A673 (cell line): ENCODE measurements at regions not wholly inside any gene's neighbourhood (a gene's known extent, or its start where the extent isn't known, plus 50 kb on each side); places are given as distances from the start of the nearest gene placed in this dataset.
"Not testable (repeated sequence)": the region's sequence is repeated elsewhere in the genome, so short reads cannot be mapped to it uniquely, and the experiment has no call there.

Experiments
- BruUV-seq: library from RNA; stranded (reverse); fragments of 400-500 nt; replicated peaks from 2 replicates; lab custom pipeline; 2021; lab: Mats Ljungman, UMichigan
- CTCF ChIA-PET: fragments of 300-600 bp; sonication (Branson Sonifier 250); formaldehyde crosslinking; loops from one replicate; lab custom pipeline; 2022; ENCODE audit warnings: antibody characterized with exemption; lab: Charles Lee
- POLR2A ChIA-PET: fragments of 300-600 bp; sonication (Branson Sonifier 250); formaldehyde crosslinking; loops from one replicate; lab custom pipeline; 2022; ENCODE audit warnings: antibody characterized with exemption; ENCODE audit not compliant: low non-redundant PET; lab: Charles Lee
- DNase-seq: peaks from one replicate; pipeline ENCODE4 v3.0.0-alpha.2; 2015; ENCODE audit warnings: low spot score
- H3K27ac ChIP-seq: fragments of 200-600 bp; sonication (generic); 2 replicates; pipeline ENCODE4 v1.5.1; 2016; ENCODE audit warnings: mixed run types, low read depth, mild to moderate bottlenecking, mixed read lengths, antibody characterized with exemption, low read length; ENCODE audit not compliant: poor library complexity, severe bottlenecking
- H3K27me3 ChIP-seq: fragments of 200-600 bp; sonication (generic); replicated peaks from 2 replicates; pipeline ENCODE4 v1.6.1; 2017; ENCODE audit warnings: mixed run types, low read depth, mild to moderate bottlenecking, mixed read lengths, antibody characterized with exemption, low read length; ENCODE audit not compliant: insufficient read depth, poor library complexity
- H3K36me3 ChIP-seq: fragments of 200-600 bp; sonication (generic); 2 replicates; pipeline ENCODE4 v1.6.1; 2016; ENCODE audit warnings: mixed run types, mild to moderate bottlenecking, mixed read lengths, antibody characterized with exemption, low read length; ENCODE audit not compliant: insufficient read depth, poor library complexity, severe bottlenecking
- H3K4me1 ChIP-seq: fragments of 200-600 bp; sonication (generic); 2 replicates; pipeline ENCODE4 v1.6.1; 2017; ENCODE audit warnings: mixed run types, mild to moderate bottlenecking, mixed read lengths, antibody characterized with exemption, low read length; ENCODE audit not compliant: insufficient read depth, poor library complexity, severe bottlenecking
- H3K4me3 ChIP-seq: fragments of 200-600 bp; sonication (generic); 2 replicates; pipeline ENCODE4 v1.5.1; 2016; ENCODE audit warnings: low read depth, mixed run types, mild to moderate bottlenecking, mixed read lengths, low read length; ENCODE audit not compliant: poor library complexity, severe bottlenecking
- H3K9me3 ChIP-seq: fragments of 200-600 bp; sonication (generic); 2 replicates; pipeline ENCODE4 v1.6.1; 2016; ENCODE audit warnings: mixed run types, low read depth, mild to moderate bottlenecking, mixed read lengths, antibody characterized with exemption, low read length; ENCODE audit not compliant: poor library complexity, severe bottlenecking
- CTCF ChIP-seq: fragments of 300-800, 200-600 bp; sonication (generic); conservative IDR thresholded peaks from 2 replicates; pipeline ENCODE4 v1.5.1; 2017; ENCODE audit warnings: low read depth, mild to moderate bottlenecking, antibody characterized with exemption, low read length, moderate library complexity, mixed read lengths
- EZH2 ChIP-seq: fragments of 200-600 bp; sonication (generic); IDR thresholded peaks from 2 replicates; pipeline ENCODE4 v1.6.1; 2017; ENCODE audit warnings: borderline replicate concordance, low read depth, mild to moderate bottlenecking, mixed read lengths, antibody characterized with exemption, low read length; ENCODE audit not compliant: poor library complexity, severe bottlenecking
- intact Hi-C: fragments of 100-400 bp; cut with micrococcal nuclease; formaldehyde crosslinking; loops from one replicate; pipeline ENCODE4 v1.10.0; 2022; ENCODE audit not compliant: unreplicated experiment

- intact Hi-C loops: no loop called here
- ChIA-PET POLR2A (no interaction called here), CTCF (no interaction called here)
- Histone ChIP-seq H3K27ac (no peak overlapping the region), H3K27me3 (no peaks in the 10 kb centered on the region), H3K9me3 (no peaks in the 10 kb centered on the region), H3K4me1 (no peaks in the 10 kb centered on the region), H3K36me3 (no peaks in the 10 kb centered on the region), H3K4me3 (no peak overlapping the region)
- no peak for TF ChIP-seq CTCF
- TF ChIP-seq EZH2: no peak
- BruUV-seq: no TSS peak
- no peak for DNase-seq
Measured at GRCh38 chr7:109699661-109700060, 1130.0 kb downstream of the DNAJB9 start.

DNA sequence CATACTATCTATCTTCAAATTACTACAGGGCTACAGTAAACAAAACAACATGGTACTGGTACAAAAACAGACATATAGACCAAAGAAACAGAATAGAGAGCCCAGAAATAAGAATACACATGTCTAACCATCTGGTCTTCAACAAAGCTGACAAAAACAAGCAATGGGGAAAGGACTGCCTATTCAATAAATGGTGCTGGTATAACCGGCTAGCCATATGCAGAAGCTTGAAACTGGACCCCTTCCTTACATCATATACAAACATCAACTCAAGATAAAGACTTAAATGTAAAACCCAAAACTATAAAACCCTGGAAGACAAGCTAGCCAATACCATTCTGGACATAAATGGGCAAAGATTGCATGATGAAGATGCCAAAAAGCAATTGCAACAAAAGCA, 1143.7 kb downstream of the DNAJB9 start:
- TF ChIP-seq EZH2 (no peak), CTCF (no peak)
- POLR2A ChIA-PET: no interaction called here
- no peaks in the 10 kb centered on the region for H3K9me3 ChIP-seq
- H3K4me1 ChIP-seq: no peaks in the 10 kb centered on the region
- H3K27me3 ChIP-seq: no peaks in the 10 kb centered on the region
- no peak overlapping the region for H3K4me3 ChIP-seq
- intact Hi-C loops: no loop called here
- no peaks in the 10 kb centered on the region for H3K36me3 ChIP-seq
- no peak for DNase-seq
- BruUV-seq: no TSS peak
- CTCF ChIA-PET: no interaction called here
- no peak overlapping the region for H3K27ac ChIP-seq

DNA sequence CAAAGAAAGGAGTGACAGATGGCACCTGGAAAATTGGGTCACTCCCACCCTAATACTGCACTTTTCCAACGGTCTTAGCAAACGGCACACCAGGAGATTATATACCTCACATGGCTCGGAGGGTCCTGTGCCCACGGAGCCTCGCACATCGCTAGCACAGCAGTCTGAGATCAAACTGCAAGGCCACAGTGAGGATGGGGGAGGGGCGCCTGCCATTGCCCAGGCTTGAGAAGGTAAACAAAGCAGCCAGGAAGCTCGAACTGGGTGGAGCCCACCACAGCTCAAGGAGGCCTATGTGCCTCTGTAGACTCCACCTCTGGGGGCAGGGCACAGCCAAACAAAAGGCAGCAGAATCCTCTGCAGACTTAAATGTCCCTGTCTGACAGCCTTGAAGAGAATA, 1149.7 kb downstream of the DNAJB9 start:
- CTCF ChIA-PET, H3K27me3 ChIP-seq, BruUV-seq, POLR2A ChIA-PET, H3K27ac ChIP-seq, H3K9me3 ChIP-seq, H3K4me3 ChIP-seq, H3K36me3 ChIP-seq, H3K4me1 ChIP-seq, intact Hi-C loops, DNase-seq: not testable (repeated sequence)

DNA sequence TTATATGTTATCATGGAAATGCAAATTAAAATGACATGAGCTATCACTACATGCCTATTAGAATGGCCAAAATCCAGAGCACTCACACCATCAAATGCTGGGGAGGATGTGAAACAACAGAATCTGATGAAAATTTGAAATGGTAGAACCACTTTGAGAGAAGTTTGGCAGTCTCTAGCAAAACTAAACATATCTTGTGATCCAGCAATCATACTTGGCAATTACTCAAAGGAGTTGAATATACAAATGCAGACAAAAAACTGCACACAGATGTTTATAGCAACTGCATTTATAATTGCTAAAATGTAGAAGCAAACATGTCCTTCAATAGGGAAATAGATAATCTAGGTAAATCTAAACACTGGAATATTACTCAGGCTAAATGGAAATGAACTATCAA, 1164.9 kb downstream of the DNAJB9 start:
- Histone ChIP-seq H3K9me3 (no peaks in the 10 kb centered on the region), H3K4me3 (no peak overlapping the region), H3K27me3 (no peaks in the 10 kb centered on the region), H3K27ac (no peak overlapping the region), H3K36me3 (no peaks in the 10 kb centered on the region), H3K4me1 (no peaks in the 10 kb centered on the region)
- DNase-seq: no peak
- TF ChIP-seq EZH2 (no peak), CTCF (no peak)
- CTCF ChIA-PET: no interaction called here
- no TSS peak for BruUV-seq
- POLR2A ChIA-PET: no interaction called here
- intact Hi-C loops: no loop called here
